ENCODE measurements at regions not wholly inside any gene's neighbourhood (a gene's known extent, or its start where the extent isn't known, plus 50 kb on each side); places are given as distances from the start of the nearest gene placed in this dataset.

GRCh38 chr9:13627502-13627901 lies 348.0 kb upstream of the MPDZ start:
- DNase-seq: no peak

GRCh38 chr9:13627071-13627470 lies 347.6 kb upstream of the MPDZ start:
- no peak for DNase-seq

- DNase-seq: no peak
These were observed 347.1 kb upstream of the MPDZ start for GRCh38 chr9:13626601-13627000.

- no peak for DNase-seq
These were observed 342.5 kb upstream of the MPDZ start for GRCh38 chr9:13621872-13622564.

- DNase-seq: no peak
These were observed 337.1 kb upstream of the MPDZ start for GRCh38 chr9:13616491-13617035.

- no peak for DNase-seq
These were observed 336.4 kb upstream of the MPDZ start for GRCh38 chr9:13615660-13616490.

- no peak for DNase-seq
These were observed 334.6 kb upstream of the MPDZ start for GRCh38 chr9:13614060-13614459.

- no peak for DNase-seq
These were observed 333.8 kb upstream of the MPDZ start for GRCh38 chr9:13613296-13613695.

GRCh38 chr9:13608451-13608850 lies 329.0 kb upstream of the MPDZ start:
- no peak for DNase-seq

- DNase-seq: no peak
These were observed 328.3 kb upstream of the MPDZ start for GRCh38 chr9:13607481-13608441.

- DNase-seq: no peak
These were observed 327.1 kb upstream of the MPDZ start for GRCh38 chr9:13606586-13606985.

- DNase-seq: no peak
These were observed 324.4 kb upstream of the MPDZ start for GRCh38 chr9:13603921-13604320.

- no peak for DNase-seq
These were observed 319.2 kb upstream of the MPDZ start for GRCh38 chr9:13598738-13599137.

GRCh38 chr9:13597427-13597826 lies 317.9 kb upstream of the MPDZ start:
- no peak for DNase-seq

GRCh38 chr9:13597004-13597403 lies 317.5 kb upstream of the MPDZ start:
- DNase-seq: no peak

- DNase-seq: no peak
These were observed 317.0 kb upstream of the MPDZ start for GRCh38 chr9:13596383-13596970.

- no peak for DNase-seq
These were observed 311.5 kb upstream of the MPDZ start for GRCh38 chr9:13590996-13591395.

GRCh38 chr9:13589034-13589737 lies 309.7 kb upstream of the MPDZ start:
- DNase-seq: no peak

GRCh38 chr9:13588151-13589033 lies 308.9 kb upstream of the MPDZ start:
- DNase-seq: no peak

GRCh38 chr9:13587571-13587970 lies 308.1 kb upstream of the MPDZ start:
- no peak for DNase-seq

All from cerebellar nuclear complex (tissue), 1 donor.